ENCODE measurements at regions not wholly inside any gene's neighbourhood (a gene's known extent, or its start where the extent isn't known, plus 50 kb on each side); places are given as distances from the start of the nearest gene placed in this dataset.
A peak's percentile ranks its signal among the peaks of the same experiment; 100 is the strongest.
"Not testable (repeated sequence)": the region's sequence is repeated elsewhere in the genome, so short reads cannot be mapped to it uniquely, and the experiment has no call there.

DNA sequence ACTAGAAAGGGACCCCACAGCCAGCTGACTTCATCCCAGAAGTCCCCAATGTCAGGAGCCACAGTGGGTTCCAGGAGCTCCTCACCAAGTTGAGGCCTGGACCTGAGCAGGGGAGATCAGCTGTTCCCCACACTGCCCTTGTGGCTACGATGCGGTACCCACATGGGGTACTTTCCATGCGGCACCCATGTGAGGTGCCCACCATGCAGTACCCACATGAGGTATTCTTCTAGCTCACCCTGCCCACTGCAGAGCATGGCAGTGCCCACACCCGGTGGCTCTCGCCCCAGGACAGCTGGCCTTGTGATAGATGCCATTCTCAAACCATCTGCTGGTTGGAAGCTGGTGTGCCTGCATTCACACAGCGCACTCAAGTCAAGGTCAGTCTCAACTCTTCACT is 136.3 kb upstream of the PDE1C start:
- in situ Hi-C loops (cut with HindIII; ENCODE audit: low sequenced_read_pairs) = no loop called here
- DNase-seq (ENCODE audit: low read depth, low spot score) = no peak
- H3K4me3 ChIP-seq (ENCODE audit: low read depth, low read length) = no peak overlapping the region
- TF ChIP-seq CTCF (IDR thresholded peaks at IDR 0.05; ENCODE audit: low read depth, low read length) = no peak

GRCh38 chr7:32205298-32205824 is 135.2 kb upstream of the PDE1C start:
- in situ Hi-C loops (cut with HindIII; ENCODE audit: low sequenced_read_pairs); H3K4me3 ChIP-seq (ENCODE audit: low read depth, low read length); DNase-seq (ENCODE audit: low read depth, low spot score): not testable (repeated sequence)

GRCh38 chr7:32204361-32205018 is 134.3 kb upstream of the PDE1C start:
- no peak overlapping the region for H3K4me3 ChIP-seq (ENCODE audit: low read depth, low read length)
- in situ Hi-C loops (cut with HindIII; ENCODE audit: low sequenced_read_pairs) = no loop called here
- peak; percentile 74 for TF ChIP-seq CTCF (IDR thresholded peaks at IDR 0.05; ENCODE audit: low read depth, low read length)
- peak; percentile 84 for DNase-seq (ENCODE audit: low read depth, low spot score)

- no peak for TF ChIP-seq CTCF (IDR thresholded peaks at IDR 0.05; ENCODE audit: low read depth, low read length)
- in situ Hi-C loops (cut with HindIII; ENCODE audit: low sequenced_read_pairs) = no loop called here
- no peak for DNase-seq (ENCODE audit: low read depth, low spot score)
- H3K4me3 ChIP-seq (ENCODE audit: low read depth, low read length) = no peak overlapping the region
Measured at GRCh38 chr7:32200646-32201045, 130.4 kb upstream of the PDE1C start.

DNA sequence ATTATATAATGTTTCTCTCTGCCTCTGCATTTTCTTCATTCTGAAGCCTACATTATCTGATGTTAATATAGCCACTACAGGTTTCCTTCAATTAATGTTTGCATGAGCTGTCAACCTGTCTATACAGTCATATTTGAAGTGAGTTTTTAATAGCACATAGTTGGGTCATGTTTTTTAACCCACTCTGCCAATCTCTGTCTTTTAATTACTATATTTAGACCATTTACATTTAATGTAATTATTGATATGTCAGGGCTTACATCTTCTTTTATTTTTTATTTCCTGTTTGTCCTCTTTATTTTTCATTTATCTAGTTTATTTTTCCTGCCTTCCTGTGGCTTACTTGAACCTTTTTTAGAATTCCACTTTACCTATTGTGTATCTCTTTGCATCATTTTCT is 124.3 kb upstream of the PDE1C start:
- TF ChIP-seq CTCF (IDR thresholded peaks at IDR 0.05; ENCODE audit: low read depth, low read length) = no peak
- in situ Hi-C loops (cut with HindIII; ENCODE audit: low sequenced_read_pairs) = no loop called here

GRCh38 chr7:32191305-32191704 is 121.1 kb upstream of the PDE1C start:
- no peak overlapping the region for H3K4me3 ChIP-seq (ENCODE audit: low read depth, low read length)
- DNase-seq (ENCODE audit: low read depth, low spot score) = no peak
- in situ Hi-C loops (cut with HindIII; ENCODE audit: low sequenced_read_pairs) = no loop called here
- no peak for TF ChIP-seq CTCF (IDR thresholded peaks at IDR 0.05; ENCODE audit: low read depth, low read length)

More for the DNA sequence above, 124.3 kb upstream of the PDE1C start:
- no peak for DNase-seq (ENCODE audit: low read depth, low spot score)
- H3K4me3 ChIP-seq (ENCODE audit: low read depth, low read length) = no peak overlapping the region

- no peak for DNase-seq (ENCODE audit: low read depth, low spot score)
- no peak for TF ChIP-seq CTCF (IDR thresholded peaks at IDR 0.05; ENCODE audit: low read depth, low read length)
- no peak overlapping the region for H3K4me3 ChIP-seq (ENCODE audit: low read depth, low read length)
- in situ Hi-C loops (cut with HindIII; ENCODE audit: low sequenced_read_pairs) = no loop called here
Measured at GRCh38 chr7:32179567-32179966, 109.4 kb upstream of the PDE1C start.

Measured in astrocyte of the spinal cord (primary cell).